ENCODE measurements at regions not wholly inside any gene's neighbourhood (a gene's known extent, or its start where the extent isn't known, plus 50 kb on each side); places are given as distances from the start of the nearest gene placed in this dataset.

DNA sequence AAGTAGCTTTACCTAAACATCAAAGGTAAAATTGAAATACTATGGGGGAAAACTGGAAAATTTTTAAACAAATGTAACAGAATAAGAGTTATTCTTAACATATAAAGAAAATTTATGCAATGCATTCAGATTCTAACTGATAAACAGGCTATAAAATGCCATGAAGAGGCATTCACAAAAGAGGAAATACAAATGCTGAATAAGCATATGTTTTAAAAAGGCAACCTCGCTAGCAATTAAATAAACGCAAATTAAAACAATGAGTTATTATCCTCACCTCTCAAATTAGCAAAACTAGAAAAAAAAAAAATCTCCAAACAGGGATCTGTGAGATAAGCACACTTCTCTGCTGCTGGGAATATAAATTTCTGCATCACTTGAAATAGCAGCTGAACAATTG is 63.2 kb upstream of the BRINP1 start:
- no peak overlapping the region for H3K4me3 ChIP-seq (ENCODE audit: low read depth, low read length)
- TF ChIP-seq, protein P1, sequence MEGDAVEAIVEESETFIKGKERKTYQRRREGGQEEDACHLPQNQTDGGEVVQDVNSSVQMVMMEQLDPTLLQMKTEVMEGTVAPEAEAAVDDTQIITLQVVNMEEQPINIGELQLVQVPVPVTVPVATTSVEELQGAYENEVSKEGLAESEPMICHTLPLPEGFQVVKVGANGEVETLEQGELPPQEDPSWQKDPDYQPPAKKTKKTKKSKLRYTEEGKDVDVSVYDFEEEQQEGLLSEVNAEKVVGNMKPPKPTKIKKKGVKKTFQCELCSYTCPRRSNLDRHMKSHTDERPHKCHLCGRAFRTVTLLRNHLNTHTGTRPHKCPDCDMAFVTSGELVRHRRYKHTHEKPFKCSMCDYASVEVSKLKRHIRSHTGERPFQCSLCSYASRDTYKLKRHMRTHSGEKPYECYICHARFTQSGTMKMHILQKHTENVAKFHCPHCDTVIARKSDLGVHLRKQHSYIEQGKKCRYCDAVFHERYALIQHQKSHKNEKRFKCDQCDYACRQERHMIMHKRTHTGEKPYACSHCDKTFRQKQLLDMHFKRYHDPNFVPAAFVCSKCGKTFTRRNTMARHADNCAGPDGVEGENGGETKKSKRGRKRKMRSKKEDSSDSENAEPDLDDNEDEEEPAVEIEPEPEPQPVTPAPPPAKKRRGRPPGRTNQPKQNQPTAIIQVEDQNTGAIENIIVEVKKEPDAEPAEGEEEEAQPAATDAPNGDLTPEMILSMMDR (IDR thresholded peaks at IDR 0.05; ENCODE audit: low read depth, low read length, missing control alignments): no peak
- no peak for DNase-seq (ENCODE audit: low read depth)

DNA sequence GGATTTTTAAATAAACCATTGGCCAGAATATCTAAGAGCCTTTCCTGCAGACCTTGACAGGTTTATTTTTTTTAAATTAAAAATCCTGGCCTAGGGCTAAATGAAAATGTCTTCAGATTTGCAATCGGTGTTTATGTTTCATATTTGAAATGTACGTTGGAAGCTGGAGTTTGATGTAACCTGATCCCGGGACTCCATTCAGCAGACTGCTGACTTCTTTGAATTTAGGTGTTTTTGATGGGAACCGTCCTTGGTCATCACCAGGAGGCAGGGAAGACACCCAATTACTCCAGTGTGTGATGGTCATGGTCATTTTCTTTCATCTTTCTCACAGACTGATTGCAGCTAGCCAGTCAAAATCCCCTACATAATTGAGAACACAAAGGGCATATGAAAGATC is 60.1 kb upstream of the BRINP1 start:
- no peak for DNase-seq (ENCODE audit: low read depth)
- TF ChIP-seq, protein P1 (IDR thresholded peaks at IDR 0.05; ENCODE audit: low read depth, low read length, missing control alignments): no peak
- no peak overlapping the region for H3K4me3 ChIP-seq (ENCODE audit: low read depth, low read length)

DNA sequence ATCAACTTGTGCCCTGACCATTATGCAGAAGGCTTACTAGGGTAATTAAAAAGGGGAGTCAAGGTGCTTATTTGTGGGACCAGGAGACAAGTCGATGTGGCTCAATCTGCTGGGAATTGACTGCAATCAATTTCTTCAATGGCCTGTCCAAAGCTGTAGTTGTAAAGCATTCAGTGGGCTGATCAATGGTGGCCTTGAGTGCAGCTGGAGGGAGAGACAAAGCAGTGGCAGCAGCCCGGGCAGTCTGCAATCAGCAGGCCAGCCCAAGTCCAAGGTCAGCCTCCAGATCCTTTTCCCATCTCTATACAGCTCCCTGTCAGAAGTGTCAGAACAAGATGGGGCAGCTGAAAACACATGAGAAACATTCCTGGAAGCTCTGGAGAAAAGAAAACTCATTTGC is 51.0 kb upstream of the BRINP1 start:
- no peak overlapping the region for H3K4me3 ChIP-seq (ENCODE audit: low read depth, low read length)
- TF ChIP-seq, protein P1 (IDR thresholded peaks at IDR 0.05; ENCODE audit: low read depth, low read length, missing control alignments): no peak
- DNase-seq (ENCODE audit: low read depth): no peak
